H1 (cell line): ENCODE measurements at regions not wholly inside any gene's neighbourhood (a gene's known extent, or its start where the extent isn't known, plus 50 kb on each side); places are given as distances from the start of the nearest gene placed in this dataset.

Experiments
- CTCF ChIA-PET: fragments of 300-600 bp; sonication (Branson Sonifier 250); formaldehyde crosslinking; loops from one replicate; lab custom pipeline; 2021; ENCODE audit not compliant: partially characterized antibody; lab: Charles Lee
- POLR2A ChIA-PET: fragments of 300-600 bp; sonication (Branson Sonifier 250); formaldehyde crosslinking; loops from one replicate; lab custom pipeline; 2021; ENCODE audit warnings: inconsistent platforms; ENCODE audit not compliant: partially characterized antibody; lab: Charles Lee
- DNase-seq, 2 experiments: peaks; one replicate each; pipeline versions ENCODE4 v3.0.0 to v3.0.0-alpha.2; 2010 to 2022; ENCODE audit warnings: low spot score in 2 of 2, low read depth in 1 of 2, mixed read lengths in 1 of 2
- FAIRE-seq: peaks from 2 replicates; lab custom pipeline; 2011; peaks lifted over from hg19 to GRCh38; lab: Jason Lieb, UNC
- H2AFZ ChIP-seq: 2 replicates; pipeline ENCODE4 v1.8.1; 2012; ENCODE audit warnings: low read length, inconsistent platforms
- H2AK5ac ChIP-seq: 2 replicates; pipeline ENCODE4 v1.6.1; 2013; ENCODE audit warnings: low read depth, low read length
- H2BK120ac ChIP-seq: replicated peaks from 2 replicates; pipeline ENCODE3; 2013; ENCODE audit warnings: low read depth, low read length, inconsistent platforms
- H2BK12ac ChIP-seq: 2 replicates; pipeline ENCODE4 v1.6.1; 2013; ENCODE audit warnings: low read depth, low read length
- H2BK15ac ChIP-seq: 2 replicates; pipeline ENCODE4 v1.6.1; 2013; ENCODE audit warnings: low read length
- H2BK20ac ChIP-seq: 2 replicates; pipeline ENCODE4 v1.6.1; 2013; ENCODE audit warnings: low read length
- H2BK5ac ChIP-seq: 2 replicates; pipeline ENCODE4 v1.6.1; 2013; ENCODE audit warnings: low read depth, low read length
- H3K14ac ChIP-seq: 2 replicates; pipeline ENCODE4 v1.6.1; 2013; ENCODE audit warnings: inconsistent platforms; ENCODE audit not compliant: insufficient read length
- H3K18ac ChIP-seq: 2 replicates; pipeline ENCODE4 v1.6.1; 2013; ENCODE audit warnings: low read length; ENCODE audit errors: extremely low read depth
- H3K23ac ChIP-seq: 2 replicates; pipeline ENCODE4 v1.6.1; 2013; ENCODE audit warnings: inconsistent platforms; ENCODE audit not compliant: insufficient read length
- H3K23me2 ChIP-seq: 2 replicates; pipeline ENCODE4 v1.6.1; 2013; ENCODE audit warnings: low read depth, low read length
- H3K27ac ChIP-seq: 2 replicates; pipeline ENCODE4 v1.6.1; 2011; ENCODE audit warnings: low read depth, low read length, inconsistent platforms
- H3K27me3 ChIP-seq, 4 experiments: replicated peaks in 1 of 4; 1 replicate in 1 of 4; 2 replicates in 3 of 4; pipeline versions ENCODE4 v1.6.1 to v1.8.1; 2011 to 2013; ENCODE audit warnings: low read length in 3 of 4, mild to moderate bottlenecking in 3 of 4, inconsistent platforms in 2 of 4, mixed read lengths in 2 of 4, moderate library complexity in 1 of 4; ENCODE audit not compliant: control insufficient read depth in 3 of 4, insufficient read depth in 3 of 4; ENCODE audit errors: extremely low read depth in 1 of 4
- H3K36me3 ChIP-seq, 4 experiments: 2 replicates each; pipeline versions ENCODE4 v1.6.1 to v1.8.1; 2011 to 2013; ENCODE audit warnings: mild to moderate bottlenecking in 4 of 4, low read length in 3 of 4, moderate library complexity in 2 of 4, control low read depth in 1 of 4, inconsistent platforms in 1 of 4; ENCODE audit not compliant: insufficient read depth in 4 of 4, control insufficient read depth in 2 of 4
- H3K4ac ChIP-seq: replicated peaks from 2 replicates; pipeline ENCODE3; 2013; ENCODE audit warnings: low read length, low read depth, mixed read lengths, inconsistent platforms; ENCODE audit not compliant: insufficient read length
- H3K4me1 ChIP-seq, 4 experiments: replicated peaks in 1 of 4; 1 replicate in 1 of 4; 2 replicates in 3 of 4; pipeline versions ENCODE4 v1.6.1 to v1.8.1; 2011 to 2013; ENCODE audit warnings: low read length in 3 of 4, inconsistent platforms in 2 of 4, mixed read lengths in 1 of 4; ENCODE audit not compliant: insufficient read depth in 4 of 4, control insufficient read depth in 3 of 4
- H3K4me2 ChIP-seq, 2 experiments: 2 replicates each; pipeline versions ENCODE4 v1.6.1 to v1.8.1; 2011 to 2013; ENCODE audit warnings: low read depth in 2 of 2, low read length in 2 of 2, control low read depth in 1 of 2, inconsistent platforms in 1 of 2, mild to moderate bottlenecking in 1 of 2; ENCODE audit not compliant: insufficient read depth in 1 of 2
- H3K4me3 ChIP-seq, 4 experiments: fragments of 200-600, 300-600 bp in 1 of 4; sonication (generic), shearing (Covaris generic), sonication (Bioruptor Twin) in 1 of 4; 2 replicates each; pipeline versions ENCODE4 v1.5.1 to v1.8.1; 2011 to 2016; ENCODE audit warnings: low read length in 4 of 4, low read depth in 3 of 4, control low read depth in 2 of 4, inconsistent platforms in 2 of 4, mild to moderate bottlenecking in 2 of 4, mixed read lengths in 1 of 4, moderate library complexity in 1 of 4; ENCODE audit not compliant: insufficient read depth in 2 of 4; ENCODE audit errors: extremely low read depth in 1 of 4
- H3K56ac ChIP-seq: replicated peaks from 2 replicates; pipeline ENCODE3; 2013; ENCODE audit warnings: low read depth, mild to moderate bottlenecking, mixed read lengths, low read length, inconsistent platforms; ENCODE audit not compliant: insufficient read length
- H3K79me1 ChIP-seq: 2 replicates; pipeline ENCODE4 v1.6.1; 2013; ENCODE audit warnings: low read depth, low read length, control low read depth
- H3K79me2 ChIP-seq, 2 experiments: 2 replicates each; pipeline versions ENCODE4 v1.6.1 to v1.8.1; 2012 to 2013; ENCODE audit warnings: low read length in 2 of 2, mild to moderate bottlenecking in 2 of 2, inconsistent platforms in 1 of 2; ENCODE audit not compliant: insufficient read depth in 2 of 2, control insufficient read depth in 1 of 2
- H3K9ac ChIP-seq, 4 experiments: replicated peaks in 1 of 4; 1 replicate in 1 of 4; 2 replicates in 3 of 4; pipeline versions ENCODE4 v1.6.1 to v1.8.1; 2011 to 2013; ENCODE audit warnings: low read depth in 3 of 4, low read length in 3 of 4, control low read depth in 2 of 4, mild to moderate bottlenecking in 2 of 4, moderate library complexity in 2 of 4, inconsistent platforms in 1 of 4; ENCODE audit errors: extremely low read depth in 1 of 4
- H3K9me3 ChIP-seq, 2 experiments: 2 replicates each; pipeline versions ENCODE4 v1.6.1 to v1.8.1; 2012 to 2013; ENCODE audit warnings: mild to moderate bottlenecking in 2 of 2, moderate library complexity in 2 of 2, control low read depth in 1 of 2, inconsistent platforms in 1 of 2, low read depth in 1 of 2, low read length in 1 of 2, mixed read lengths in 1 of 2; ENCODE audit not compliant: insufficient read depth in 2 of 2
- H4K20me1 ChIP-seq, 2 experiments: replicated peaks in 1 of 2; 2 replicates each; pipeline versions ENCODE3 to v1.8.1; 2011 to 2013; ENCODE audit warnings: inconsistent platforms in 2 of 2, low read length in 2 of 2, mild to moderate bottlenecking in 1 of 2; ENCODE audit not compliant: insufficient read depth in 2 of 2, control insufficient read depth in 1 of 2
- H4K5ac ChIP-seq: 2 replicates; pipeline ENCODE4 v1.6.1; 2013; ENCODE audit warnings: low read length, low read depth, mixed read lengths, inconsistent platforms; ENCODE audit not compliant: insufficient read length
- H4K8ac ChIP-seq: 2 replicates; pipeline ENCODE4 v1.8.0; 2013; ENCODE audit warnings: mild to moderate bottlenecking, moderate library complexity, low read length, inconsistent platforms; ENCODE audit not compliant: insufficient read depth; ENCODE audit errors: extremely low read depth
- H4K91ac ChIP-seq: replicated peaks from 2 replicates; pipeline ENCODE3; 2013; ENCODE audit warnings: low read length, mixed read lengths, inconsistent platforms; ENCODE audit not compliant: insufficient read length
- BACH1 ChIP-seq: IDR thresholded peaks from 2 replicates; pipeline ENCODE4 v1.6.1; 2012; ENCODE audit warnings: low read length, improper control_type of control experiment
- CEBPB ChIP-seq: IDR thresholded peaks from 2 replicates; pipeline ENCODE4 v1.6.1; 2012; ENCODE audit warnings: low read depth, low read length
- CTBP2 ChIP-seq: IDR thresholded peaks from 2 replicates; pipeline ENCODE4 v1.7.0; 2011; ENCODE audit warnings: borderline replicate concordance, mild to moderate bottlenecking, moderate library complexity, mixed read lengths, low read length; ENCODE audit not compliant: insufficient read depth, insufficient read length
- CTCF ChIP-seq, 3 experiments: IDR thresholded peaks; 1 replicate in 2 of 3; 2 replicates in 1 of 3; pipeline versions ENCODE4 v1.5.1 to v1.6.1; 2011; ENCODE audit warnings: low read length in 3 of 3, mild to moderate bottlenecking in 3 of 3, inconsistent platforms in 2 of 3, low read depth in 1 of 3, moderate library complexity in 1 of 3; ENCODE audit not compliant: insufficient read depth in 1 of 3; ENCODE audit errors: control extremely low read depth in 1 of 3
- JUND ChIP-seq: IDR thresholded peaks from 2 replicates; pipeline ENCODE4 v1.6.1; 2011; ENCODE audit warnings: mild to moderate bottlenecking, improper control_type of control experiment, low read length
- KDM4A ChIP-seq: IDR thresholded peaks from one replicate; pipeline ENCODE4 v1.7.1; 2012; ENCODE audit warnings: low read depth, mild to moderate bottlenecking, moderate library complexity, low read length, inconsistent platforms; ENCODE audit not compliant: severe bottlenecking
- MAX ChIP-seq: IDR thresholded peaks from 2 replicates; pipeline ENCODE4 v1.6.1; 2012; ENCODE audit warnings: inconsistent platforms
- NANOG ChIP-seq: IDR thresholded peaks from 2 replicates; pipeline ENCODE4 v1.6.1; 2011; ENCODE audit warnings: low read length, low read depth, mild to moderate bottlenecking, inconsistent platforms; ENCODE audit not compliant: insufficient read depth, poor library complexity, severe bottlenecking
- RBBP5 ChIP-seq: IDR thresholded peaks from 2 replicates; pipeline ENCODE4 v1.7.1; 2012; ENCODE audit warnings: low read depth, mild to moderate bottlenecking, inconsistent platforms, low read length, moderate library complexity, borderline replicate concordance
- SIRT6 ChIP-seq: IDR thresholded peaks from one replicate; pipeline ENCODE4 v1.7.1; 2012; ENCODE audit warnings: low read length, inconsistent platforms
- SP1 ChIP-seq: IDR thresholded peaks from 2 replicates; pipeline ENCODE4 v1.6.1; 2011; ENCODE audit warnings: low read depth, low read length
- SUZ12 ChIP-seq: fragments of 200-600 bp; sonication (generic); IDR thresholded peaks from 2 replicates; pipeline ENCODE4 v1.6.1; 2012; ENCODE audit warnings: mild to moderate bottlenecking, inconsistent platforms, low read length, moderate library complexity, mixed read lengths
- TEAD4 ChIP-seq: IDR thresholded peaks from 2 replicates; pipeline ENCODE4 v1.6.1; 2012; ENCODE audit warnings: low read depth, low read length, inconsistent platforms, mixed read lengths

GRCh38 chr5:20656262-20656661 is 668.3 kb upstream of the CDH18 start:
- Histone ChIP-seq H3K27me3 (no peaks in the 10 kb centered on the region), H4K20me1 (no peaks in the 10 kb centered on the region), H3K56ac (no peak overlapping the region), H3K4me2 (no peak overlapping the region), H3K36me3 (no peaks in the 10 kb centered on the region), H2AFZ (no peak overlapping the region), H2BK15ac (no peak overlapping the region), H3K4ac (no peak overlapping the region), H2AK5ac (no peak overlapping the region), H2BK120ac (no peak overlapping the region), H3K18ac (no peak overlapping the region), H3K79me1 (no peaks in the 10 kb centered on the region), H2BK12ac (no peak overlapping the region), H3K23me2 (no peaks in the 10 kb centered on the region), H3K14ac (no peak overlapping the region), H3K4me1 (no peaks in the 10 kb centered on the region), H4K91ac (no peak overlapping the region), H4K5ac (no peak overlapping the region), H2BK20ac (no peak overlapping the region), H3K9me3 (no peaks in the 10 kb centered on the region), H4K8ac (no peak overlapping the region), H3K4me3 (no peak overlapping the region), H3K9ac (no peak overlapping the region)
- POLR2A ChIA-PET = no interaction called here
- DNase-seq (no peak), FAIRE-seq (no peak)
- CTCF ChIA-PET = no interaction called here
- no peak for TF ChIP-seq SUZ12
- TF ChIP-seq BACH1 = no peak
- TF ChIP-seq NANOG = no peak
- TF ChIP-seq RBBP5 = no peak
- TF ChIP-seq CTBP2 = no peak
- TF ChIP-seq TEAD4 = no peak
- TF ChIP-seq KDM4A = no peak
- TF ChIP-seq SIRT6 = no peak
- no peak for TF ChIP-seq CTCF (IDR thresholded peaks at IDR 0.05; ENCODE audit: control extremely low read depth in 1 of 3, insufficient read depth in 1 of 3, low read depth in 1 of 3, low read length in 3 of 3)
- TF ChIP-seq MAX = no peak
- TF ChIP-seq JUND = no peak
- TF ChIP-seq SP1 = no peak
- no peak for TF ChIP-seq CEBPB
- TF ChIP-seq, all 59 proteins: peak for 0
- Histone ChIP-seq H3K79me2 (no peaks in the 10 kb centered on the region), H3K23ac (no peak overlapping the region), H3K27ac (no peak overlapping the region), H2BK5ac (no peak overlapping the region)
